Mesothelial cell of epicardium (in vitro differentiated cells): ENCODE measurements at regions not wholly inside any gene's neighbourhood (a gene's known extent, or its start where the extent isn't known, plus 50 kb on each side); places are given as distances from the start of the nearest gene placed in this dataset.

Source experiments
- DNase-seq, 2 experiments: peaks; one replicate each; pipeline ENCODE4 v3.0.0; 2021; ENCODE audit warnings: low spot score in 2 of 2; ENCODE audit not compliant: unreplicated experiment in 2 of 2
- H3K27ac Mint-ChIP-seq: 2 replicates; pipeline ENCODE4 v1.8.0; 2021; ENCODE audit warnings: mixed read lengths
- H3K27me3 Mint-ChIP-seq: 2 replicates; pipeline ENCODE4 v1.8.0; 2021; ENCODE audit warnings: low read depth, mixed read lengths
- H3K36me3 Mint-ChIP-seq: 2 replicates; pipeline ENCODE4 v1.8.0; 2021; ENCODE audit warnings: mixed read lengths
- H3K4me1 Mint-ChIP-seq: 2 replicates; pipeline ENCODE4 v1.8.0; 2021; ENCODE audit warnings: mixed read lengths
- H3K4me3 Mint-ChIP-seq: 2 replicates; pipeline ENCODE4 v1.8.0; 2021; ENCODE audit warnings: mild to moderate bottlenecking, moderate library complexity, mixed read lengths
- H3K9me3 Mint-ChIP-seq: 2 replicates; pipeline ENCODE4 v1.8.0; 2021; ENCODE audit warnings: mixed read lengths
- TF ChIP-seq, protein P1 (sequence below): fragments of 200-600 bp; sonication (generic); IDR thresholded peaks from one replicate; pipeline ENCODE4 v1.5.0; 2021; ENCODE audit warnings: antibody characterized with exemption; ENCODE audit not compliant: unreplicated experiment

- peaks cover 7% of the 10 kb centered on the region for H3K27me3 Mint-ChIP-seq
- peak in 1 of 2 experiments; percentile 33 for DNase-seq
Measured at GRCh38 chr7:374706-375311, 84.8 kb downstream of the FOXL3 start.

GRCh38 chr7:375321-375831 lies 85.4 kb downstream of the FOXL3 start:
- H3K4me1 Mint-ChIP-seq = peaks cover 39% of the 10 kb centered on the region
- H3K9me3 Mint-ChIP-seq = no peaks in the 10 kb centered on the region
- H3K4me3 Mint-ChIP-seq = no peak overlapping the region
- H3K36me3 Mint-ChIP-seq = no peaks in the 10 kb centered on the region
- peak in 1 of 2 experiments; percentile 31 for DNase-seq
- H3K27ac Mint-ChIP-seq = no peak overlapping the region
- H3K27me3 Mint-ChIP-seq = peaks cover 10% of the 10 kb centered on the region
- TF ChIP-seq, protein P1, sequence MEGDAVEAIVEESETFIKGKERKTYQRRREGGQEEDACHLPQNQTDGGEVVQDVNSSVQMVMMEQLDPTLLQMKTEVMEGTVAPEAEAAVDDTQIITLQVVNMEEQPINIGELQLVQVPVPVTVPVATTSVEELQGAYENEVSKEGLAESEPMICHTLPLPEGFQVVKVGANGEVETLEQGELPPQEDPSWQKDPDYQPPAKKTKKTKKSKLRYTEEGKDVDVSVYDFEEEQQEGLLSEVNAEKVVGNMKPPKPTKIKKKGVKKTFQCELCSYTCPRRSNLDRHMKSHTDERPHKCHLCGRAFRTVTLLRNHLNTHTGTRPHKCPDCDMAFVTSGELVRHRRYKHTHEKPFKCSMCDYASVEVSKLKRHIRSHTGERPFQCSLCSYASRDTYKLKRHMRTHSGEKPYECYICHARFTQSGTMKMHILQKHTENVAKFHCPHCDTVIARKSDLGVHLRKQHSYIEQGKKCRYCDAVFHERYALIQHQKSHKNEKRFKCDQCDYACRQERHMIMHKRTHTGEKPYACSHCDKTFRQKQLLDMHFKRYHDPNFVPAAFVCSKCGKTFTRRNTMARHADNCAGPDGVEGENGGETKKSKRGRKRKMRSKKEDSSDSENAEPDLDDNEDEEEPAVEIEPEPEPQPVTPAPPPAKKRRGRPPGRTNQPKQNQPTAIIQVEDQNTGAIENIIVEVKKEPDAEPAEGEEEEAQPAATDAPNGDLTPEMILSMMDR = no peak

More at GRCh38 chr7:374706-375311, 84.8 kb downstream of the FOXL3 start:
- Mint-ChIP-seq H3K27ac (no peak overlapping the region), H3K9me3 (no peaks in the 10 kb centered on the region), H3K4me1 (peaks cover 41% of the 10 kb centered on the region), H3K36me3 (no peaks in the 10 kb centered on the region), H3K4me3 (no peak overlapping the region)
- TF ChIP-seq, protein P1 = no peak

DNA sequence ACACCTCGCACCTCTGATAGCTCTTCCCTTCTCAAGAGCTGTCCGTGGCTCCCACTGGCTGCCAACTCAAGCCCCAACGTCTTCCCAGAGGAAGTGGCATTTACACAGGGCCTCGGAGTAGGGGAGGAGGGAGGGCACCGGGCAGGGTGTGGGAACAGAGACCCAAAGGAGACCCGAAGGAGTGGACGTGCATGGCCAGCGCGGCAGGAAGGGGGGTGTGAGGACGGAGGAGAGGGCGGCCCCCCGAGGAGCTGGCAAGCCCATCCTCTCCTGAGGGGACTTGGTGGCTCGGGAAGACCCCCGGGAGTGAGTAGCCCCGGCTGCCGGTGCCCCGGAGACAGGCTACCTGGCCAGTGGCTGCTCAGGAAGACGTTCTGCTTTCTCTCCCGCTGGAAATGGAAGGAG lies 85.9 kb downstream of the FOXL3 start:
- peak overlapping the region; percentile 17 for H3K4me3 Mint-ChIP-seq
- H3K36me3 Mint-ChIP-seq = no peaks in the 10 kb centered on the region
- peak overlapping the region; percentile 34 for H3K27ac Mint-ChIP-seq
- peaks cover 10% of the 10 kb centered on the region for H3K27me3 Mint-ChIP-seq
- TF ChIP-seq, protein P1 = no peak
- H3K9me3 Mint-ChIP-seq = no peaks in the 10 kb centered on the region
- DNase-seq = no peak
- H3K4me1 Mint-ChIP-seq = peaks cover 39% of the 10 kb centered on the region

DNA sequence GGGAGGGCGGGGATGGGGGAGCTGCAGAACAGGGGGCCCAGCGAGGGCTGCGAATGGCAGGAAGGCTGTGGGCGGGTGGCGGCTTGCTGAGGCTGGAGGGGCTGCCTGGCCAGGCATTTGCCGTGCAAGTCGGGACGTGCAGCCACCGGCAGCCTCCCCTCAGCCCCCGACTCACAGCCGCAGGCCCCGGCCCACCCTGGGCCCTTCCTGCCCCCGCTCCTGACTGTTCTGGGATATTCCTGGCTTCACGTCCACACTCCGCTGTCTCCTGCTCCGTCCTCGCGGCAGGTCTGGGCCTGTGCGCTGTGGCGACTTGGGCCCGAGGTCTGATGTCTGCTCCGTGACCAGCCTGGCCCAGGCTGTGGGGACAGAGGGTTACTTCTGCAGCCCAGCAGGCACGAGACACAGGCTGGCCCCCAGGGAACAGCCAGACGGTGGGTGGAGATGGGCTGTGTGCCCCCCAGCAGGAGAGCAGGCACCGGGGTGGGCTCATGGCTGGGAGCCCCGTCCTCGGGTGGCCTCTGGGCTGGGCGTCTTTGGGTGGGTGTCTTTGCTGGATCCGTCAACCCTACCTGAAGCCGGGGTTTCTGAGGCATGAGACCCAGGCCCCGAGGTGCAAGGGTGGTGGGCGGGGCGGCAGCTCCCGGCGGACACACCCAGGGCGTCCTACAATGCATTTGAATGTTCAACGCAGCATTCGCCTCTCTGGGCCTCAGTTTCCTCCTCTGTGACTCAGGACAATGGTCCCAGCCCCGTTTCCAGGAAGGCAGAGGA lies 86.5 kb downstream of the FOXL3 start:
- DNase-seq = peak; percentile 62 to 77
- TF ChIP-seq, protein P1 = no peak
- peak overlapping the region; percentile 89 for H3K27ac Mint-ChIP-seq
- H3K27me3 Mint-ChIP-seq = peaks cover 10% of the 10 kb centered on the region
- peak overlapping the region; percentile 37 for H3K4me3 Mint-ChIP-seq
- H3K9me3 Mint-ChIP-seq = no peaks in the 10 kb centered on the region
- peaks cover 39% of the 10 kb centered on the region for H3K4me1 Mint-ChIP-seq
- peaks cover 4% of the 10 kb centered on the region for H3K36me3 Mint-ChIP-seq

DNA sequence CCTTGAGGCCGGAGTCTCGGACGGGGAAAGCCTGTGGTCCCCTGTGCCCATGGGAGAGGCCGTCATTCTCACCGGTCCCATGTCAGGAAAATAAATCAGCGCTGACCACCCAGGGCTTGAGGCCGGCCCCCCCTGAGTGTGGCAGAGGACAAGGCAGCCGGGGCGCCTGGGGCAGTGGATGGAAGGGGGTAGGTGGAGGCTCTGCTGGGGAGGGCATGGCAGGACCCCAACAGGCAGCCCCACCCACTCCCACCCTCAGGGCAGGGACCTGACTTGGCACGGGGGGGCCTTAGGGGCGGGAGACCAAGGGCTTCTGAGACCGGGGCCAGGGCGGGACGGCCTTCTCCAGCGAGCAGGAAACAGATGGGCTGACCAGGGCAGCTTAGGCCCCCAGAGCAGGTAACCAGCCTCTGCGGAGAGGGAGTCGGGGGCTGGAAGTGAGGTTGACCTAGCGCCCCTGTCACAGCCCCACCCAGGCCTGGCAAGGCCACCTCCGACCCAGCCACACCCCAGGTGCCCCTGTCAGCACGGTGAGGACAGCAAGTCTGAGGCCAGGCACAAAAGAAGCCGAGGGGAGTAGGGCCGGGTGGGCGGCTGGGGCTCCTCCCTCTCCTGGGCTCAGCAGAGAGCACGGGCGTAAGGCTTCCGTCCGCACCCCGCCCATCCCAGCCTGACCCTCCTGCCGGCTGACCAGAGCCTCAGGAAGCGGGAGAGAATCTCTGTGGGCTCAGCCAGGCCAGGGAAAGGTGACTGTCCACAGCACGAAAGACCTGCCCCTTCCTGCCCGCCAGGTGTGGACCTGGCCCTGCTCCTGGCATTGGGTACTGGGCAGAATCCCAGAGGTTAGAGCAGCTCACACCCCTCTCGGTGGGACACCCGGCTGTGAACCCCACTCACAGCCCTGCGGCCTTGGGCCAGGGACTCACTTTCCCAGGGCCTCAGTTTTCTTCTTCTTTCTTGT lies 87.4 kb downstream of the FOXL3 start:
- TF ChIP-seq, protein P1 = no peak
- H3K36me3 Mint-ChIP-seq = peaks cover 4% of the 10 kb centered on the region
- H3K4me1 Mint-ChIP-seq = peaks cover 33% of the 10 kb centered on the region
- no peak overlapping the region for H3K4me3 Mint-ChIP-seq
- H3K9me3 Mint-ChIP-seq = peaks cover 5% of the 10 kb centered on the region
- DNase-seq = peak in 1 of 2 experiments; percentile 37
- H3K27me3 Mint-ChIP-seq = peaks cover 15% of the 10 kb centered on the region
- peak overlapping the region; percentile 34 for H3K27ac Mint-ChIP-seq
